GM21528 (cell line): ENCODE measurements at regions not wholly inside any gene's neighbourhood (a gene's known extent, or its start where the extent isn't known, plus 50 kb on each side); places are given as distances from the start of the nearest gene placed in this dataset.

Source experiments
- ATAC-seq: cut with Tn5 transposase; IDR thresholded peaks from one replicate; pipeline ENCODE4 v1.9.1; 2021; ENCODE audit warnings: mild to moderate bottlenecking, moderate library complexity; ENCODE audit not compliant: unreplicated experiment, low FRiP score

GRCh38 chr3:118817748-118818165, 216.9 kb downstream of the IGSF11 start:
- peak; percentile 92 for ATAC-seq

- no peak for ATAC-seq
These were observed 216.3 kb downstream of the IGSF11 start for GRCh38 chr3:118818386-118818785.

DNA sequence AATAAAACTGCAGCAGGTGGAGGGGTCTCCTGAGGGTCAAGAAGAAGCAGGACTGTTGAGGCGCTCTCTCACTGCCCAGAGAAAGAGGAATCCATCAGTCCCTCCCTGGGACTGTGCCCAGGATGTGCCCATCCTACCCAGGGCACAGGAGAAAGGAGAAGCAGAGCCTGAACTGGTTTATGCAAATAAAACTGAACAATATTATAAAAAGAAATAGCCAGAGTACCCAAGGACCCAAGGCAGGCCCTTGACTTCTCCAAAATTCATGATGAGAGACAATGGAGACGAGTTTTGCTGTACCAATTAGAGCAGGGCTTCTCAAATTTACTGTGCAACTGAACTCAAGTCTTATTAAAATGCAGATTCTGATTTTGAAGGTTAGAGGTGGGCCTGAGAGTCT, 211.0 kb downstream of the IGSF11 start:
- ATAC-seq, result no peak

- ATAC-seq, result no peak
These were observed 207.2 kb downstream of the IGSF11 start for GRCh38 chr3:118827446-118827845.

DNA sequence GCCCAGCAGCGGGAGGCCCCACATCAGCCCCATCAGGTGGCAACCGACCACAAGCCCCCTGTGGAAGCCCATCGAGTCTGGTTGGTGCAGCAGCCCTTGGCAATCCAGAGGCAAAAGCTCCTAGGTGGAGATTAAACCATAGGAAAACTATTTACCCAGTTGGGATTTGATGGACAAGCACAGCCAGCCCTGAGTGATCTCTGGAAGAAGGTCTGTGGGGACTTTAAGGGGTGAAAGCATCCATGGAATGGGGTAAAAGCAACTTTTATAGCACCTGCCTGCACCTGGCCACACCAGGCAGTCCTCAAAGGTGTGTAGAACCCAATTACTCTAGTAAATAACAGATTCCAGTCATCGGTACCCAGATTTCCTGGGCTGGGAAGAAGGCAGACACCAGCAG, 206.3 kb downstream of the IGSF11 start:
- ATAC-seq, result no peak

DNA sequence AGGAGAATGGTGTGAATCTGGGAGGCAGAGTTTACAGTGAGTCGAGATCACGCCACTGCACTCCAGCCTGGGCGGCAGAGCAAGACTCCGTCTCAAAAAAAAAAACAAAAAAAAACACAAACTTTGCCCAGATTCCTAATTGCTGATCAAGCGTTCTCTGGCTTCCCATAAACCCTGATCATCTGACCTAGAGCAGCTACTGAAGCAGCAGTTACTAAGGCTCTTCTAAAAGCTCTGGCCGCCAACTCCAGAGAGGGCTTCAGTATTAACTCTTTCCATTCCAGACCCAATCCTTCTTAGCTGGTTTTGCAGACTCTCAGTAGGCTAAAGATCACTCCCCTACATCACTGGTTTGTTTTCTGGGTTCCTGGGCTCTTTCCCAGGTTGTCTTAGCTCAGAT, 201.6 kb downstream of the IGSF11 start:
- ATAC-seq, result no peak

DNA sequence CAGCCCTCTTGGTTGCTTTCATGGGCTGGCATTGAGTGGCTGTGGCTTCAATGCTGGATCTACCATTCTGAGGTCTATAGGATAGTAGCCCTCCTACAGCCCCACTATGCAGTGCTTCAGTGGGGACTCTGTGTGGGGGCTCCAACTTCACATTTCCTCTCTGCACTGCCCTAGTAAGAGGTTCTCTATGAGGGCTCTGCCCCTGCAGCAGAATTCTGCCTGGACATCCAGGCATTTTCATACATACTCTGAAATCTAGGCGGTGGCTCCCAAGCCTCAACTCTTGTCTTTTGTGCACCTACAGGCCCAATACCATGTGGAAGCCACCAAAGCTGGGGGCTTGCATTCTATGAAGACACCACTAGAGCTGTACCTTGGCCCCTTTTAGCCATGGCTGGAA, 195.8 kb downstream of the IGSF11 start:
- no peak for ATAC-seq

GRCh38 chr3:118842147-118842863, 192.3 kb downstream of the IGSF11 start:
- no peak for ATAC-seq

GRCh38 chr3:118846176-118846575, 188.5 kb downstream of the IGSF11 start:
- no peak for ATAC-seq
